GM12872 (cell line): ENCODE measurements at regions not wholly inside any gene's neighbourhood (a gene's known extent, or its start where the extent isn't known, plus 50 kb on each side); places are given as distances from the start of the nearest gene placed in this dataset.

Experiments
- CTCF ChIP-seq: IDR thresholded peaks from 3 replicates; pipeline ENCODE4 v1.5.1; 2011; ENCODE audit warnings: low read depth, mild to moderate bottlenecking, low read length, moderate library complexity; ENCODE audit not compliant: insufficient read depth

GRCh38 chr2:65626831-65627230 lies 194.4 kb upstream of the SPRED2 start:
- no peak for TF ChIP-seq CTCF

- no peak for TF ChIP-seq CTCF
Observed at GRCh38 chr2:65625982-65626381, 193.6 kb upstream of the SPRED2 start.

GRCh38 chr2:65622951-65623535 lies 190.6 kb upstream of the SPRED2 start:
- no peak for TF ChIP-seq CTCF

GRCh38 chr2:65622499-65622898 lies 190.1 kb upstream of the SPRED2 start:
- no peak for TF ChIP-seq CTCF

GRCh38 chr2:65620524-65620923 lies 188.1 kb upstream of the SPRED2 start:
- no peak for TF ChIP-seq CTCF

- TF ChIP-seq CTCF, result no peak
Observed at GRCh38 chr2:65620026-65620425, 187.6 kb upstream of the SPRED2 start.

- TF ChIP-seq CTCF, result no peak
Observed at GRCh38 chr2:65615602-65616001, 183.2 kb upstream of the SPRED2 start.
